ENCODE measurements at regions not wholly inside any gene's neighbourhood (a gene's known extent, or its start where the extent isn't known, plus 50 kb on each side); places are given as distances from the start of the nearest gene placed in this dataset.
"Not testable (repeated sequence)": the region's sequence is repeated elsewhere in the genome, so short reads cannot be mapped to it uniquely, and the experiment has no call there.

DNA sequence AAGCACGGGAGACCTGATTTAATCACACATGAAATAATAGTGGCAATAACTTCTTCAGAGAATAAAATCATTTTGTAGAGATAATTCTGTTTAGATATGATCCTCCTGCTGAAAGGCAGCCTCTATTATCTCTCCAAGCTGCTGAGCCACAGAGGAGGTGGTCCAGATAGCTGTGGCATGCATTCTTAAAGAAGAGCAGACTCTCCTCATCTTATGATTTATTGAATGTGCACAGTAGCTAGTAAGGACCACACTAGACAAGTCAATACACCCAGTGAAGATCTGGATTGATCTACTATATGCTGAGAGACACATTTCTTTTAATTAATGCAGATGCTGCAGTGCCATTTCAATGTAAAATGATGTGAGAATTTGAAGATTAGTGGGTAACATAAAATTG is 552.9 kb upstream of the ANO3 start:
- no peaks in the 10 kb centered on the region for H4K20me1 ChIP-seq
- H3K27me3 ChIP-seq = no peaks in the 10 kb centered on the region

DNA sequence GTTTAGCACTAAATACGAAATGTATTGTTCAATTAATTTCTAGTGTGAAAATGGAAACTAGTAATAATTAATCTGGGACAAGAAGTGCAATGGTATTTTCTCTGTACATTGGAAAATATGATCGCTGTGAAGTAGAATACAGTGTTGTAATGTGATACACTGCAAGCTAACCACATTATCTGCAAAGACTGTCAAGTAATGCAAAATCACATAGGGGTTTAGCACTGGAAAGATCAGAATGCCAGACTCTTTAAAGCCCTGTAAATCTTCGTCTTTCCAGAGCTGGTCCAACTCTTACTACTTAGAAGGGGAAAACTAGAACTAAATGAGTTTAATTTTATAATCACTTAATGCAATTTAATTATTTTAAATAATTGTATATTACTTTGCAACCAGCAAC is 544.5 kb upstream of the ANO3 start:
- no peak overlapping the region for H3K9ac ChIP-seq
- H3K36me3 ChIP-seq = no peaks in the 10 kb centered on the region
- no peak overlapping the region for H3K4me3 ChIP-seq
- H3K27ac ChIP-seq = no peak overlapping the region
- H3K4me1 ChIP-seq = no peaks in the 10 kb centered on the region
- no peaks in the 10 kb centered on the region for H3K9me3 ChIP-seq (replicated peaks in 1 of 11)
- H3K27me3 ChIP-seq = no peaks in the 10 kb centered on the region
- H4K20me1 ChIP-seq = no peaks in the 10 kb centered on the region
- TF ChIP-seq Cebpa-rat (IDR thresholded peaks at IDR 0.05) = no peak
- no peak overlapping the region for H3K4me2 ChIP-seq

More for the DNA sequence above, 552.9 kb upstream of the ANO3 start:
- Histone ChIP-seq H3K4me3 (no peak overlapping the region), H3K9me3 (replicated peaks in 1 of 11) (no peaks in the 10 kb centered on the region), H3K9ac (no peak overlapping the region), H3K4me2 (no peak overlapping the region), H3K4me1 (no peaks in the 10 kb centered on the region), H3K27ac (no peak overlapping the region), H3K36me3 (no peaks in the 10 kb centered on the region)
- no peak for TF ChIP-seq Cebpa-rat (IDR thresholded peaks at IDR 0.05)

DNA sequence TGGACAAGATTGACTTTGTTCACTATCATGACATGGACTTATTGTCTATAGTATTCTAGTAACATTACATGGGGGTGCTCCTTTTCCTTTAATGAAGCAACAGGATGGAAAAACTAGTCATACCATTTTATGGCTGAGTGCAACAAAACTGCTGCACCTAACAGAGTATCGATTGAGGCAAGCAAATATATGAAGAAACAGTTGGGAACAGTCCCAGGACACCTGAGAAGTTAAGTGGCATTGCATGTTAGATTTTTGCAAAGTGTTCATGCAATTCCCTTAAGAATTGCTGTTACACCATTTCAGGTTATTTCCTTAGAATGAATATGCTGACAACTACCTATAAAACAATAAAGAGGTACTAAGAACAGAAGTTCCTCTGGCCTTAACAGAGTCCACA is 541.5 kb upstream of the ANO3 start:
- no peak overlapping the region for H3K9ac ChIP-seq
- no peaks in the 10 kb centered on the region for H4K20me1 ChIP-seq
- H3K4me2 ChIP-seq = no peak overlapping the region
- H3K4me1 ChIP-seq = no peaks in the 10 kb centered on the region
- no peak overlapping the region for H3K4me3 ChIP-seq
- H3K27me3 ChIP-seq = no peaks in the 10 kb centered on the region
- no peak for TF ChIP-seq Cebpa-rat (IDR thresholded peaks at IDR 0.05)
- no peaks in the 10 kb centered on the region for H3K9me3 ChIP-seq (replicated peaks in 1 of 11)
- no peak overlapping the region for H3K27ac ChIP-seq
- no peaks in the 10 kb centered on the region for H3K36me3 ChIP-seq

DNA sequence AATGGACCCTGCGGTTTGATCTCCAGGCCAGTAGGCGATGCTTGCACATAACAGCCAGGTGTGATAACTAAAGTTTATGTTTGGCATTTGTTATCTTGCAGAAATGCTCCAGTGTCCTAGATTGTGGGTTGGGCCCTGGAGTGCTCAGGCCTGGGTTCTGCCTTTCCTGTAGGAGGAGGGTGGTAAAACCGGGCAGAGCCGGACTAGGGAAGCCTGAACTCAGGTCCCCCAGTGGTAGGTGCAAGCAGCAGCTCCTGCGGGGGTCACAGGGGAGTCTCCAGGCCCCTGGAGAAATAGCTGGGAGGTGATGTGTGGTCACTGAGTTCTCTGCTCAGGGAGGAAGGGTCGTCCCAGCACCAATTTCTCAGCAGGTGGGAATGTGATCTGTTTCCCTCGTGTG is 538.3 kb upstream of the ANO3 start:
- Histone ChIP-seq H3K9ac (no peak overlapping the region), H3K9me3 (replicated peaks in 1 of 11) (no peaks in the 10 kb centered on the region)
- no peak for TF ChIP-seq Cebpa-rat (IDR thresholded peaks at IDR 0.05)

DNA sequence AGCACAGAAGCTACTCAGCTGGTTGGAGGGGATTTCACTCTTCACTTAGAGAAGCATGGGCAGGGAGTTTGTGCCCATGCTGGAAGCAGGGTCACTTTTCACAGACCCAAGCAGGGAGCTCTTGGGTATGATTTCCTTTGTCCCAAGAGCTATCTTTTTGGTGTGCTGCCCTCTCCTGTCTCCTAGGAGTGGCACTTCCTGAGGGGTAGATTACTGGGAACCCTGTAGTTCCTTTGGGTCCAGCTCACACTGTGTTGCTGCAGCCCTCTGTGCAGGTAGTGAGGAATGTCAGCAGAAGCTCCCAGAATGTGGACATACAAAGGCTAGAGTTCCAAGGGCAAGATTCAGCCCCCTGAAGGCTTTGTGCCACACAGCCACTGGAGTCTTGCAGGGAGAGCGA is 537.1 kb upstream of the ANO3 start:
- Histone ChIP-seq H3K4me2 (no peak overlapping the region), H3K4me1 (no peaks in the 10 kb centered on the region), H3K9me3 (replicated peaks in 1 of 11) (no peaks in the 10 kb centered on the region), H4K20me1 (no peaks in the 10 kb centered on the region), H3K4me3 (no peak overlapping the region), H3K27me3 (no peaks in the 10 kb centered on the region), H3K27ac (no peak overlapping the region), H3K9ac (no peak overlapping the region), H3K36me3 (no peaks in the 10 kb centered on the region)
- no peak for TF ChIP-seq Cebpa-rat (IDR thresholded peaks at IDR 0.05)

More for the DNA sequence above, 538.3 kb upstream of the ANO3 start:
- no peaks in the 10 kb centered on the region for H3K4me1 ChIP-seq
- no peaks in the 10 kb centered on the region for H3K27me3 ChIP-seq
- H3K36me3 ChIP-seq = no peaks in the 10 kb centered on the region
- no peak overlapping the region for H3K27ac ChIP-seq
- H3K4me3 ChIP-seq = no peak overlapping the region
- H3K4me2 ChIP-seq = no peak overlapping the region
- H4K20me1 ChIP-seq = no peaks in the 10 kb centered on the region

DNA sequence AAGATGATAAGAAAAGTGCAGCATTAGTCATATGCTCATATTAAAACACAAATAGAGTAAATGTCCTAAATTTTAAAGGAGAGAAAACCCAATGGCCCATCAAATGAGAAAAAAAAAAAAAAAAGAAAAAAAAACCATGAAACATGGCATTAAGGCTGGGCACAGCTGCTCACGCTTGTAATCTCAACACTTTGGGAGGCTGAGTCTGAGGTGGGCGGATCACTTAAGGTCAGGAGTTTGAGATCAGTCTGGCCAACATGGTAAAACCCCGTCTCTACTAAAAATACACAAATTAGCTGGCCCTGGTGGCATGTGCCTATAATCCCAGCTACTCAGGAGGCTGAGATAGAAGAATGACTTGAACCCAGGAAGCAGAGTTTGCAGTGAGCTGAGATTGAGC is 515.5 kb upstream of the ANO3 start:
- Histone ChIP-seq H3K27ac (no peak overlapping the region), H3K9me3 (replicated peaks in 1 of 11) (no peaks in the 10 kb centered on the region), H3K4me1 (no peaks in the 10 kb centered on the region), H3K4me3 (no peak overlapping the region), H4K20me1 (no peaks in the 10 kb centered on the region), H3K36me3 (no peaks in the 10 kb centered on the region), H3K9ac (no peak overlapping the region), H3K4me2 (no peak overlapping the region), H3K27me3 (no peaks in the 10 kb centered on the region)
- TF ChIP-seq Cebpa-rat (IDR thresholded peaks at IDR 0.05) = no peak

DNA sequence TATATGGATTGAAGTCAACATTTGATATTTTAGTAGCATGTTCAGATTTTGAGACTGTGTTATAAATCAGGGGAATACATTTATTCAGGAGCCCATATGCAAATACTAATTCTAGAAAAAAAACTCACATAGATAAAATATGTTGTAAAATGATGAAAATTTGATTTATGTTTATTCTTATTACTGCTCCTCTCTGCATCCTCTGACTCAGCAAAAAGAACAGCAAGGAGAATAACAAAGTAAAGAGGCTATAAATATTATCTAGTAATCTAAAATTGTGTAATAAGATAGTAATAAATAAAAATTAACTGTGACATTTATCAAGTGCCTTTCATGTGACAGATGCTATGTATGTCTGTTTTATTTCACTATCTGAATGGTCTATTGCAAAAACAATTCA is 507.2 kb upstream of the ANO3 start:
- Histone ChIP-seq H3K9ac (no peak overlapping the region), H3K36me3 (no peaks in the 10 kb centered on the region), H3K27me3 (no peaks in the 10 kb centered on the region), H3K4me1 (no peaks in the 10 kb centered on the region), H3K27ac (no peak overlapping the region), H3K4me3 (no peak overlapping the region), H4K20me1 (no peaks in the 10 kb centered on the region), H3K4me2 (no peak overlapping the region), H3K9me3 (replicated peaks in 1 of 11) (no peaks in the 10 kb centered on the region)
- no peak for TF ChIP-seq Cebpa-rat (IDR thresholded peaks at IDR 0.05)

DNA sequence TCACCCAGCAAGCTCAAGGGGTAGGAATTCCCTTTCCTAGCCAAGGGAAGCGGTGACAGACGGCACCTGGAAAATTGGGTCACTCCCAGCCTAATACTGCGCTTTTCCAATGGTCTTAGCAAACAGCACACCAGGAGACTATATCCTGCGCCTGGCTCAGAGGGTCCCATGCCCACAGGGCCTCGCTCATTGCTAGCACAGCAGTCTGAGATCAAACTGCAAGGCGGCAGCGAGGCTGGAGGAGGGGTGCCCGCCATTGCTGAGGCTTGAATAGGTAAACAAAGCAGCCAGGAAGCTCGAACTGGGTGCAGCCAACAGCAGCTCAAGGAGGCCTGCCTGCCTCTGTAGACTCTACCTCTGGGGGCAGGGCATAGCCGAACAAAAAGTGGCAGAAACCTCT is 500.4 kb upstream of the ANO3 start:
- not testable (repeated sequence) for H3K9ac ChIP-seq, H3K36me3 ChIP-seq, H3K27ac ChIP-seq, H3K4me1 ChIP-seq, H3K27me3 ChIP-seq, H3K4me3 ChIP-seq, H4K20me1 ChIP-seq, H3K4me2 ChIP-seq
- H3K9me3 ChIP-seq (replicated peaks in 1 of 11) = peaks cover 0 to 10% (median 8%) of the 10 kb centered on the region in 11 experiments; a peak in 8 of 22 replicates

DNA sequence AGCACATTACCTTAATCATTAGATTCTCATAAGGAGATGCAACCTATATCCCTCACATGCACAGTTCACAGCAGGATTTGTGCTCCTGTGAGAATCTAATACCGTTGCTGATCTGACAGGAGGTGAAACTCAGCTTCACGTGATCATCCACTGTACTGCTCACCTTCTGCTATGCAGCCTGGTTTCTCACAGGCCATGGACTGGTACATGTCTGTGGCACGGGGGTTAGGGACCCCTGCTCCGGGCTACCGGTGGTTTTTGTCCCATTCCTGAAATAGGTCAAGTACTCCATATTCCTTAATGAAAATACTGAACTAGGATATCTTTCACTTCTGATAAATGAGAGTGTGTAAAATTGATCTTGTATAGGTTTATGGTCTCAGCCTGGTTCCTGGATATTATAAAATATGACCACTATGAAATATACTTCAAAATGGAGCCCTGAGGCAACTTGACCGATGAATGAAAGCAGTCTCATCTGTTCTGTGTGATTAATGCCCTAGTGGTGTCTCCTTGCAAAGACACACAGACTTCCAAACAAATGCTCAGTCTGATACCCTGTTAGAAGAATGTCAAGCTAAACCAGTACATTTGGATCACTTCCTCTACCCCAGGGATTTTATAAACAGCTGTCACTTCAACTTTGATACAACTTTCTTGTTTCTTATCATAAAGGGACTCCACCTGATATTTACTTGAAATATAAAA is 492.9 kb upstream of the ANO3 start:
- H3K27me3 ChIP-seq = no peaks in the 10 kb centered on the region
- no peak overlapping the region for H3K4me3 ChIP-seq
- H3K9ac ChIP-seq = no peak overlapping the region

DNA sequence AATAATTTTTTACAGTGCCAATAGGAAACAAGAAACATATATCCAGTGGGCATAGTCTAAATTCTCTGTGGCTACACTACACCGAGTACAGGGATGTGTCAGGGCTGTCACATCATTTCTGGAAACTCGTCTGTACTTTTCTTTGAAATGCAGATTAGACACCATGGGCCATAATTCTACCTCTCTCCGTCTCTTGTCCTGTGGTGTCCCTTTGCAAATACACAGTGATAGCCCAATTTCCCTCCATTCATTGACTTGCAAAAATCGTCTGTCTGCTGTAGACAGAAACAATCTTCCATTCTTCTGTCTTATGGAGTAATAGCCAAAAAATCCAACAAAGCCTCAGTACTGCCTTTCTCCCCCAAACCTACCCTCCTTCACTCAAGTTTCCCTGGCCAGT is 487.1 kb upstream of the ANO3 start:
- H4K20me1 ChIP-seq = no peaks in the 10 kb centered on the region

More for the DNA sequence above, 492.9 kb upstream of the ANO3 start:
- Histone ChIP-seq H4K20me1 (no peaks in the 10 kb centered on the region), H3K4me2 (no peak overlapping the region), H3K4me1 (no peaks in the 10 kb centered on the region), H3K27ac (no peak overlapping the region), H3K9me3 (replicated peaks in 1 of 11) (no peaks in the 10 kb centered on the region), H3K36me3 (no peaks in the 10 kb centered on the region)
- no peak for TF ChIP-seq Cebpa-rat (IDR thresholded peaks at IDR 0.05)

More for the DNA sequence above, 487.1 kb upstream of the ANO3 start:
- H3K27ac ChIP-seq = no peak overlapping the region
- H3K27me3 ChIP-seq = no peaks in the 10 kb centered on the region
- H3K4me3 ChIP-seq = no peak overlapping the region
- no peak for TF ChIP-seq Cebpa-rat (IDR thresholded peaks at IDR 0.05)
- H3K4me2 ChIP-seq = no peak overlapping the region
- no peaks in the 10 kb centered on the region for H3K36me3 ChIP-seq
- H3K9ac ChIP-seq = no peak overlapping the region
- no peaks in the 10 kb centered on the region for H3K4me1 ChIP-seq
- H3K9me3 ChIP-seq (replicated peaks in 1 of 11) = no peaks in the 10 kb centered on the region

Measured in BLaER1 treated with 17β-estradiol and CSF1 and Interleukin-3, amounts not matched to agents 10 nM and 100 nM (cell line).